ENCODE measurements at regions not wholly inside any gene's neighbourhood (a gene's known extent, or its start where the extent isn't known, plus 50 kb on each side); places are given as distances from the start of the nearest gene placed in this dataset.

GRCh38 chr9:7229571-7229970 is 471.8 kb downstream of the KDM4C start:
- Mint-ChIP-seq H3K9me3 (ENCODE audit: low read depth) (peaks cover 2% of the 10 kb centered on the region), H3K4me3 (ENCODE audit: unreplicated experiment) (no peak overlapping the region), H3K4me1 (ENCODE audit: low read depth) (no peaks in the 10 kb centered on the region), H3K27me3 (ENCODE audit: low read depth) (peaks cover 19% of the 10 kb centered on the region), H3K27ac (ENCODE audit: unreplicated experiment) (no peak overlapping the region), H3K36me3 (ENCODE audit: low read depth) (no peaks in the 10 kb centered on the region)
- DNase-seq (ENCODE audit: low spot score) = no peak
- no peak for TF ChIP-seq CTCF (IDR thresholded peaks at IDR 0.05)

GRCh38 chr9:7228726-7229125 is 471.0 kb downstream of the KDM4C start:
- DNase-seq (ENCODE audit: low spot score) = no peak
- peaks cover 25% of the 10 kb centered on the region for H3K27me3 Mint-ChIP-seq (ENCODE audit: low read depth)
- no peaks in the 10 kb centered on the region for H3K4me1 Mint-ChIP-seq (ENCODE audit: low read depth)
- no peak overlapping the region for H3K4me3 Mint-ChIP-seq (ENCODE audit: unreplicated experiment)
- no peak overlapping the region for H3K27ac Mint-ChIP-seq (ENCODE audit: unreplicated experiment)
- no peaks in the 10 kb centered on the region for H3K36me3 Mint-ChIP-seq (ENCODE audit: low read depth)
- peaks cover 2% of the 10 kb centered on the region for H3K9me3 Mint-ChIP-seq (ENCODE audit: low read depth)
- TF ChIP-seq CTCF (IDR thresholded peaks at IDR 0.05) = no peak

DNA sequence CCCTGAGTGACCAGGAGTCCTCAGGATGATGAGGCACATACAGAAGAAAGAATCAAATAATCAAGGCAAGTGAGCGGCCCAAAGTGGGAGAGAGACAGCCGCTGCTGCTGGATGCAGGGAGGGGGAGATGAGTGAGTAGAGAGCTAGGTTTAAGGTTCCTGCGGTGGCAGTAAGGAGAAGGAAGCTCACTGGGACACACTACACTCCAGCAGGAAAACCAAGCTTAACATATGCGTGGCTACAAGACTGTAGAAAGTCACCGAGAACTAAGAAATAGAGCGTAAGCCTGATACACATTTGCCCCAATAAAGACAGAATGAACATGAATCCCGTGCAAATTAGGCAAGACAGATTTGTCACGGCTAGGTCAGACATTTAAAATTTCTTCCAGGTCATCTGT is 470.2 kb downstream of the KDM4C start:
- H3K27ac Mint-ChIP-seq (ENCODE audit: unreplicated experiment) = no peak overlapping the region
- H3K4me3 Mint-ChIP-seq (ENCODE audit: unreplicated experiment) = no peak overlapping the region
- peaks cover 2% of the 10 kb centered on the region for H3K9me3 Mint-ChIP-seq (ENCODE audit: low read depth)
- no peak for TF ChIP-seq CTCF (IDR thresholded peaks at IDR 0.05)
- H3K27me3 Mint-ChIP-seq (ENCODE audit: low read depth) = peaks cover 28% of the 10 kb centered on the region
- no peaks in the 10 kb centered on the region for H3K4me1 Mint-ChIP-seq (ENCODE audit: low read depth)
- H3K36me3 Mint-ChIP-seq (ENCODE audit: low read depth) = no peaks in the 10 kb centered on the region
- DNase-seq (ENCODE audit: low spot score) = no peak

DNA sequence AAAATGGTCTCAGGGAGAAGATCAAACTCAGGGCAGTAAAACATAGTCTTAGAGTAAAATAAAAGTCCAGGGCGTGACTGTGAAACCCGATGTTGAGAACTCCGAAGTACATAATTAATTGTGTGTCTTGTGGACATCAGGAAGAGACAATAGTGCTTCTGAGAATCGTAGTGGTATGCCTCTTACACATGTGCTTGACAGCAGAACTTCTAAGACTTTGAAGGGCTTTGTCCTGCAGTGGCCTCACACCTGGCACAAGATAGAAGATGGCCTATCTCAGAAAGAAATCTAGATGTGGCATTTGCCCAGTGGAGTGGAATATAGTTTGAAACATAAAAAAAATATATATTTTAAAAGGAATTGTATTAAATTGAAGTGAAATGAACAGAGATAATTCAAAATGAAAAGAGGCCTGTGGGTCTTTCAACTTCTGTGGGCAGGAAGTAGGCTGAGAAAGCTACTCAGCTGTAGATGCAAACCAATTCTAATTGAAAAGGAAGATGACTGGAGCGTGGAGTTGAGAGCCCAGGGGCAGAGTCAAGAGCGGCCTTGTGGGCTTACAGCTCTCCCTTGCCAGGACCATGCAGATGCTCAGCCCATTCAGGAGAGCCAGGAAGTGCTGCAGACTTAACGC is 468.4 kb downstream of the KDM4C start:
- no peaks in the 10 kb centered on the region for H3K36me3 Mint-ChIP-seq (ENCODE audit: low read depth)

More for the DNA sequence above, 468.4 kb downstream of the KDM4C start:
- Mint-ChIP-seq H3K27ac (ENCODE audit: unreplicated experiment) (no peak overlapping the region), H3K9me3 (ENCODE audit: low read depth) (peaks cover 6% of the 10 kb centered on the region), H3K27me3 (ENCODE audit: low read depth) (peaks cover 30% of the 10 kb centered on the region), H3K4me1 (ENCODE audit: low read depth) (no peaks in the 10 kb centered on the region), H3K4me3 (ENCODE audit: unreplicated experiment) (no peak overlapping the region)
- DNase-seq (ENCODE audit: low spot score) = no peak
- no peak for TF ChIP-seq CTCF (IDR thresholded peaks at IDR 0.05)
